ENCODE measurements at regions not wholly inside any gene's neighbourhood (a gene's known extent, or its start where the extent isn't known, plus 50 kb on each side); places are given as distances from the start of the nearest gene placed in this dataset.

GRCh38 chr7:145839814-145840213 lies 276.8 kb upstream of the CNTNAP2 start:
- Histone ChIP-seq H3K9me2 (ENCODE audit: insufficient read depth) (no peaks in the 10 kb centered on the region), H3K9ac (ENCODE audit: low read length) (no peak overlapping the region), H4K20me1 (ENCODE audit: insufficient read depth) (no peaks in the 10 kb centered on the region), H3K36me3 (ENCODE audit: control insufficient read depth in 1 of 2, insufficient read depth in 2 of 2, low read length in 2 of 2) (no peaks in the 10 kb centered on the region), H3K4me3 (replicated peaks in 1 of 2; ENCODE audit: low read depth in 1 of 2, low read length in 2 of 2) (no peak overlapping the region), H3K9me3 (ENCODE audit: control insufficient read depth in 1 of 2, insufficient read depth in 1 of 2, low read depth in 1 of 2, low read length in 2 of 2) (peaks cover 5 to 21% of the 10 kb centered on the region in 2 experiments; a peak in 2 of 4 replicates), H3K79me2 (ENCODE audit: insufficient read depth, low read length) (no peaks in the 10 kb centered on the region), H2AFZ (ENCODE audit: low read depth, low read length, poor library complexity, severe bottlenecking) (no peak overlapping the region), H3K4me2 (ENCODE audit: low read length) (no peak overlapping the region), H3K27ac (ENCODE audit: low read depth, low read length) (no peak overlapping the region), H3K4me1 (ENCODE audit: control insufficient read depth in 1 of 2, insufficient read depth in 2 of 2, low read length in 2 of 2) (no peaks in the 10 kb centered on the region), H3K27me3 (ENCODE audit: insufficient read depth, low read length) (no peaks in the 10 kb centered on the region)
- ChIA-PET CTCF (no interaction called here), POLR2A (no interaction called here), RAD21 (ENCODE audit: low non-redundant PET in 1 of 2, low total read pairs in 2 of 2, uncharacterized antibody in 2 of 2, unreplicated experiment in 2 of 2) (no interaction called here)
- DNase-seq (ENCODE audit: low read depth, low spot score), result no peak
- intact Hi-C loops (cut with micrococcal nuclease), result no loop called here
- BruUV-seq (replicated peaks), result no TSS peak
- TF ChIP-seq, protein P1, sequence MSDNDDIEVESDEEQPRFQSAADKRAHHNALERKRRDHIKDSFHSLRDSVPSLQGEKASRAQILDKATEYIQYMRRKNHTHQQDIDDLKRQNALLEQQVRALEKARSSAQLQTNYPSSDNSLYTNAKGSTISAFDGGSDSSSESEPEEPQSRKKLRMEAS (IDR thresholded peaks at IDR 0.05), result no peak
- TF ChIP-seq REST (IDR thresholded peaks at IDR 0.05; ENCODE audit: low read depth), result no peak
- TF ChIP-seq, protein P2, sequence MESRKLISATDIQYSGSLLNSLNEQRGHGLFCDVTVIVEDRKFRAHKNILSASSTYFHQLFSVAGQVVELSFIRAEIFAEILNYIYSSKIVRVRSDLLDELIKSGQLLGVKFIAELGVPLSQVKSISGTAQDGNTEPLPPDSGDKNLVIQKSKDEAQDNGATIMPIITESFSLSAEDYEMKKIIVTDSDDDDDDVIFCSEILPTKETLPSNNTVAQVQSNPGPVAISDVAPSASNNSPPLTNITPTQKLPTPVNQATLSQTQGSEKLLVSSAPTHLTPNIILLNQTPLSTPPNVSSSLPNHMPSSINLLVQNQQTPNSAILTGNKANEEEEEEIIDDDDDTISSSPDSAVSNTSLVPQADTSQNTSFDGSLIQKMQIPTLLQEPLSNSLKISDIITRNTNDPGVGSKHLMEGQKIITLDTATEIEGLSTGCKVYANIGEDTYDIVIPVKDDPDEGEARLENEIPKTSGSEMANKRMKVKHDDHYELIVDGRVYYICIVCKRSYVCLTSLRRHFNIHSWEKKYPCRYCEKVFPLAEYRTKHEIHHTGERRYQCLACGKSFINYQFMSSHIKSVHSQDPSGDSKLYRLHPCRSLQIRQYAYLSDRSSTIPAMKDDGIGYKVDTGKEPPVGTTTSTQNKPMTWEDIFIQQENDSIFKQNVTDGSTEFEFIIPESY (IDR thresholded peaks at IDR 0.05; ENCODE audit: extremely low read depth, insufficient replicate concordance, low read length), result no peak
- TF ChIP-seq YY1 (IDR thresholded peaks at IDR 0.05; ENCODE audit: extremely low read depth, insufficient replicate concordance, low read depth, low read length), result no peak
- TF ChIP-seq POLR2AphosphoS5 (IDR thresholded peaks at IDR 0.05; ENCODE audit: low read depth, low read length), result no peak
- TF ChIP-seq EZH2phosphoT487 (IDR thresholded peaks at IDR 0.05; ENCODE audit: borderline replicate concordance), result no peak
- TF ChIP-seq, protein P3, sequence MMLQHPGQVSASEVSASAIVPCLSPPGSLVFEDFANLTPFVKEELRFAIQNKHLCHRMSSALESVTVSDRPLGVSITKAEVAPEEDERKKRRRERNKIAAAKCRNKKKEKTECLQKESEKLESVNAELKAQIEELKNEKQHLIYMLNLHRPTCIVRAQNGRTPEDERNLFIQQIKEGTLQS (IDR thresholded peaks at IDR 0.05), result no peak
- no peak for TF ChIP-seq SP1 (IDR thresholded peaks at IDR 0.05; ENCODE audit: low read depth)
- no peak for TF ChIP-seq ELF1 (IDR thresholded peaks at IDR 0.05; ENCODE audit: borderline replicate concordance, low read depth)
- TF ChIP-seq SIN3A (IDR thresholded peaks at IDR 0.05; ENCODE audit: low read depth), result no peak
- no peak for TF ChIP-seq ZNF274 (IDR thresholded peaks at IDR 0.05; ENCODE audit: low read depth, low read length)
- TF ChIP-seq TCF7L2 (IDR thresholded peaks at IDR 0.05; ENCODE audit: borderline replicate concordance, extremely low read depth, insufficient read depth, insufficient read length), result no peak
- no peak for TF ChIP-seq ZFX (IDR thresholded peaks at IDR 0.05)
- TF ChIP-seq, protein P4, sequence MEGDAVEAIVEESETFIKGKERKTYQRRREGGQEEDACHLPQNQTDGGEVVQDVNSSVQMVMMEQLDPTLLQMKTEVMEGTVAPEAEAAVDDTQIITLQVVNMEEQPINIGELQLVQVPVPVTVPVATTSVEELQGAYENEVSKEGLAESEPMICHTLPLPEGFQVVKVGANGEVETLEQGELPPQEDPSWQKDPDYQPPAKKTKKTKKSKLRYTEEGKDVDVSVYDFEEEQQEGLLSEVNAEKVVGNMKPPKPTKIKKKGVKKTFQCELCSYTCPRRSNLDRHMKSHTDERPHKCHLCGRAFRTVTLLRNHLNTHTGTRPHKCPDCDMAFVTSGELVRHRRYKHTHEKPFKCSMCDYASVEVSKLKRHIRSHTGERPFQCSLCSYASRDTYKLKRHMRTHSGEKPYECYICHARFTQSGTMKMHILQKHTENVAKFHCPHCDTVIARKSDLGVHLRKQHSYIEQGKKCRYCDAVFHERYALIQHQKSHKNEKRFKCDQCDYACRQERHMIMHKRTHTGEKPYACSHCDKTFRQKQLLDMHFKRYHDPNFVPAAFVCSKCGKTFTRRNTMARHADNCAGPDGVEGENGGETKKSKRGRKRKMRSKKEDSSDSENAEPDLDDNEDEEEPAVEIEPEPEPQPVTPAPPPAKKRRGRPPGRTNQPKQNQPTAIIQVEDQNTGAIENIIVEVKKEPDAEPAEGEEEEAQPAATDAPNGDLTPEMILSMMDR (IDR thresholded peaks at IDR 0.05 in 2 of 3, conservative IDR thresholded peaks at IDR 0.05 in 1 of 3; ENCODE audit: borderline replicate concordance in 1 of 3, insufficient read depth in 1 of 3, low read depth in 2 of 3, low read length in 2 of 3), result no peak
- TF ChIP-seq FOSL1 (IDR thresholded peaks at IDR 0.05; ENCODE audit: low read depth), result no peak
- ATAC-seq, result no peak

Measured in HCT116 (cell line).